ENCODE measurements at regions not wholly inside any gene's neighbourhood (a gene's known extent, or its start where the extent isn't known, plus 50 kb on each side); places are given as distances from the start of the nearest gene placed in this dataset.
"Not testable (repeated sequence)": the region's sequence is repeated elsewhere in the genome, so short reads cannot be mapped to it uniquely, and the experiment has no call there.

DNA sequence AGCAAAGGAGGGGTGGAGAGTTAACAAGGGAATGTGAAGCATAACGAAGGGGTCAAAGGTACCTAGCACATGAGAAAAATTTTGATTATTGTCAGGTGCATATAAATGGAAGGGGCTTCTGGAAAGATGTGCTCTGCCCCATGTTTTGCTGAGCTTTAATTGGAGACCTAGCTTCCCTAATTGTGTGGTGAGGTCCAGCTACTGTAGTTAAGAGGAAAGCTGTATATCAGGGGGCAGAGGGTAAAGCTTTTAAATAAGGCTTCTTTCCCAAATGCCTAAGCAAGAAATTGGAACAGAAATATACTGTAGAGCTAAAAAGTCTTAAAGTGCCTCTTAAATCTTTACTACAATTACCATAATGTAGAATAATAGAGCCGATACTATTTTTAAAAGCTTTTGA, 267.2 kb downstream of the MAT2B start:
- DNase-seq (ENCODE audit: low read depth in 2 of 2) = no peak

DNA sequence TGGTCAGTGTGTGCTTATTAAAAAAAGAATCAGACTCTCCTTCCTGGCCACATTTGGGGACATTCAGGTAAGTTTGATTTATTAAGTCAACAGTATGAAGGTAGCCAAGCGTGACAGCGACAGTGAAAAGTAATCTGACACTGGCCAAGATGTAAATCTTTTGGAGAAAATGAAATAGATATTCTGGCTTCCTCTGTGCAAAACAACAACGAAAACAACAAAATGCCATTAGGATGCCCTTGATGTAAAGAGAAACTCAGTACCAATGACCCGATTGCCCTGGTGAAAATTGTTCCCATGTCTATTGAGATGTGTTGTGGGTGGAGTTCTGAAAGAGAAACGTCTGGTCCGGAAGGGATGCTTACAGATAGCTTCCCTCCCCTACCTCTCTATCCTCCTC, 267.8 kb downstream of the MAT2B start:
- DNase-seq (ENCODE audit: low read depth in 2 of 2) = no peak

DNA sequence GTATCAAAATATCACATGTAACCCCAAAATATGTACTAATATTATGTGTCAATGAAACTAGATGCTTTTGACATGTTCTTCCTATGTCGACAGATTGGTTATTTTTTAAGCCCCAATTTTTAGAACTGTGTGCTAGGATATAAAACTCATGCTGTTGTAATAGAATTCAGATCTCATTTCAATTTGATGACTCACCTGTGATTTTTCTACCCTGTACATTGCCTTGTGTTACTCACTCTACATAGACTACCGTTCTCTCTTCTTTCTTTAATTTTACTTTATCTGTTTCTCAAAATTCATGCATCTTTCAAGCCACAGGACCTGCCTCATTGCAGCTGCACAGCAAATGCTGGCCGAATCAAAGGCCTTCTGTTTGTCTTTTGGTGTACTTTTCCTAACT, 284.5 kb downstream of the MAT2B start:
- no peak for DNase-seq (ENCODE audit: low read depth in 2 of 2)

DNA sequence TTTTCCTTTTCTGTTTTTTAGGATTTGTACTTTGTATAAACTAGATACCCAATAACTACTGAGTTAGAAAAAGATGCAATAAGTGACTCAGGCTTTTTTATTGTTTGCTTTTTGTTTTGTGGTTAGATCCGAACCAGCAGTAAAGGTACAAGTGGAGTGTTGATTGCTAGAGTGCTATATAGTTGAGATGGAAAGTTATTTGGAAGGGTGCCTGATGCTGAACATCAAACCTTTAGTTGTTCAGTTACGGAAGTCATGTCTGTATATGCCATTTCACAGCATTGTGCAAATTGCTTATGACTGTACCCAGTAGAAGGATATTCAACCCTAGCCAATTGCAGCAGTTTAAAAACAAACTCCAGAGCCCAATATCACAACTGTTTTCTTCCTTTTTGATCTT, 285.1 kb downstream of the MAT2B start:
- no peak for DNase-seq (ENCODE audit: low read depth in 2 of 2)

DNA sequence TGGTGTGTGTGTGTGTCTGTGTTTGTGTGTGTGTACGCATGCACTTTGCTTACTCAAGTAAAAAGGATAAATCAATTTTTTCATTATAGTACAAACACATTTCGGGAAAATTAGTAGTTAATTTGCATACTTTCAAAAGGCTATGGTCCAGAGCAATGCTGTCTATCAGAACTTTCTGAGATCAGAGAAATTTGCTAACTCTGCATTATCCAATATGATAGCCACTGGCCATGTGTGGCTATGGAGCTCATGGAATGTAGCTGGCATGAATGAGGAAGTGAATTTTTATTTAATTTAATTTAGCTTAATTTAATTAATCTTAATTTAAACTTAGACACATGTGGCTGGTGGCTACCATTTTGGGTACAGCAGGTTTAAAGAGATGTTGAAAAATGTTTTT, 289.6 kb downstream of the MAT2B start:
- no peak for DNase-seq (ENCODE audit: low read depth in 2 of 2)

DNA sequence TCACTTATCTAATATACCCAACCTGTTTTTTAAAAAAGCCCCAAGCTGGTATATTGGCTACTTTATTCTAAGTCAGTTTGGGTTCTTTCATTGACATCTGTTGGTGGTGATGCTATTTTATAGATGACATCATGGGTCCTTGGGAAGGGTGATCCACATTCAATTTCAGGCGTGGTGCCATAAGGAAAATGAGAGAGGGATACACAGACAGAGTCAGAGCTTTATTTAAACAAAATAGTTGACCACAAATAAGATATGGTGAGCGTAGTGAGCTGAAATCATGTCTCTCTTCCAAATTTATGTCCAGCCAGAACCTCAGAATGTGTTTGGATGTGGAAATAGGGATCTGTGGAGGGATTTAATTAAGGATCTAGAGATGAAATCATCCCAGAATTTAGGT, 302.4 kb downstream of the MAT2B start:
- no peak for DNase-seq (ENCODE audit: low read depth in 2 of 2)

DNA sequence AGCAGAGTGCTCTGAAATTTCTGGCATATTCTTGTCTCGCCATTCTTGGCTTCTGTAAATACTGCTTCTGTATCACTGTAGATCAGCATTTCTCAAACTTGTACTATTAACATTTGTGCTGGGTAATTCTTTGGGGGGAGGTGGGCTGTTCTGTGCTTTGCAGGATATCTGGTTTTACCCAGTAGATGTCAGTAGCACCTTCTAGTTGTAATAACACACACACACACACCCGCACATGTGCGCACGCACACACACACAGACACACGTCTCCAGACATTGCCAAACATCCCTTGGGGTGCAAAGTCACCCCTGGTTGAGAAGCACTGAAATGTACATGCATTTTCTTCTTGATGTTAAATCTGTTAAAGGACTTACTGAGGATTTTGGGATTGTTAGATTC, 304.1 kb downstream of the MAT2B start:
- DNase-seq (ENCODE audit: low read depth in 2 of 2) = no peak

DNA sequence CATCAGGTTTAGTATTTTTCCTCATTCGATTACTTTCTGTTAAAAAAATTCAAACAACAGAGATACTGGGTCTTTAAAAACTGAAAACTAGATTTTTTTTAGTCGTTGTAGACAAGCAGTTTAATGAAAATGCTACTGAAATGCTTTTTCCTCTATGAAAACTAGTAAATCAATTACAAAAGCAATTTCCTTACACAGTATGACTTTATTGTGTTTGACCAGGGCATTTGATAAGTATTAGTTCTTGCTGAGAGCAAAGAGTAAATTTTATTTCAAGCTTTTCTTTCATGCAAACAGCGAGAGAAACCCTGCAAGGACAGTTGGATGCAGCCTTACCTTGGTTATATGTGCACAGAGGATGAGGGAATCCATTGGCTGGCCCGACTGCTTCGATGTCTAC, 308.5 kb downstream of the MAT2B start:
- DNase-seq (ENCODE audit: low read depth in 2 of 2) = no peak

DNA sequence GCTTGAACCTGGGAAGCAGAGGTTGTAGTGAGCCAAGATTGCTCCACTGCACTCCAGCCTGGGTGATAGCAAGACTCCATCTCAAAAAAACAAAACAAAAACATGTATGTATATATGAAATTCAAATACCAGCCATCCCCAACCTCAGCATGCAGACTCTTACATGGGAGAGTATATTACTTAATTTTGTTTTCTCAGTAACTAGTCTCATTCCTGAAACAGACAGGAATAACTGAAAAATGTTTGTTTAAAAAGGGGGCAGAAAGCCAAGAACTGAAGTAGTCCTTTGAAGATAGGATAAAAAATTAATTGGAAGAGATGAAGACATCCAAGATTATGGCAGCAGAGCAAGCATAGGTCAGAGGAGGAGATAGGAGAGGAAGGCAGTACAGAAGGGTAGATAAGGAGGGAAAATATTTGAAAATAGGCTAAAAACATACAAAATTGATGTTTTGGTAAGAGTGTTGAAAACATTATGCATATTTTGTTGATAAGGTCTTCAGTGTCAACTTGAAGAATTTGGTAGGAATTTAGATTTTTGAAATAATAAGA, 309.9 kb downstream of the MAT2B start:
- no peak for DNase-seq (ENCODE audit: low read depth in 2 of 2)

DNA sequence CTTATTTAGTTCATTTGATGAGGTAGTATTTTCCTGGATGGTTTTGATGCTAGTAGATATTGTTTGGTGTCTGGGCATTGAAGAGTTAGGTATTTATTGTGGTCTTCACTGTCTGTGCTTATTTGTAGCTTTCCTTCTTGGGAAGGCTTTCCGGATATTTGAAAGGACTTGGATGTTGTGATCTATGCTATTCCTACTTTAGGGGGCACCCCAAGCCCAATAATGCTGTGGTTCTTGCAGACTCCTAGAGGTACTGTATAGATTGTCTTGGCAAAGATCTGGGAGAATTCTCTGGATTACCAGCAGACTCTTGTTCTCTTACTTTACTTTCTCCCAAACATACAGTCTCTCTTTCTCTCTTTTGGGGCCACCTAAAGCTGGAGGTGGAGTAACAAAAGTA, 315.7 kb downstream of the MAT2B start:
- no peak for DNase-seq (ENCODE audit: low read depth in 2 of 2)

DNA sequence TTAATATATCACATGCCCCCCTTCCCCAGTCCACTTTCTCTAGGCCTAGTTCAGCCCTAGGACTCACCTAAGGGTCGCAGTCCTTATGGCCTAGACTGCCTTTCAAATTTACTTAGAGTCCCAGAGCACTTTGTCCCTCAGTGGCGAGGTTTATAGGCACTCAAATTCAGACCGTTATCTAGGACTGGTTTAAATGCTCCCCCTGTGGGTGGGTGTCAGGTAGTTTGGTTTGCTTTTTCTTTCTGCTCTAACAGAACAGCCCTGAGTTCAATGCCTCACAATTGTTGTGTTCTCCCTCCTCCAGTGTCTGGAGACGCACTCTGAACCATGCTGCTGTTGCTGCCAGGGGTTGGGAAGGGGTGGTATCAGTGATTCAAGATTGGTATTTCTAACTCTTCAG, 317.1 kb downstream of the MAT2B start:
- no peak for DNase-seq (ENCODE audit: low read depth in 2 of 2)

DNA sequence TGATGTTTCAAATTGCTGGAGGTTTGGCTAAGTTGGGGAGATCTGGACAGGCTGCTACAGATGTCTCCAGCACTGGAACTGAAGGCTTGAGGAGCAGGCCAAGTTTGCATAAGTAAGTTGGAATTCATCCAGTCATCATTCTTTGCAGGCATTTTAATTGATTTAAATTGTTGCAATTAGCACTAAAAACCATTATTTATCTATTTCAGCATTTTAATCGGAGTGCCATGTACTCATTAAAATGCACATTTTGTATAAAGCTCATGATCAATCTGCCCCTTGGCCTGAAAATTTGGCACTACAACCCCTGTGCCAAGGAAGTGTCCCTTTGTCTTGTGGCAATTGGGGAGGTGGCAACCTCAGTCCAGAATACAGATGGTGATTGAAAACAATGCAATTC, 320.2 kb downstream of the MAT2B start:
- DNase-seq (ENCODE audit: low read depth in 2 of 2) = no peak

DNA sequence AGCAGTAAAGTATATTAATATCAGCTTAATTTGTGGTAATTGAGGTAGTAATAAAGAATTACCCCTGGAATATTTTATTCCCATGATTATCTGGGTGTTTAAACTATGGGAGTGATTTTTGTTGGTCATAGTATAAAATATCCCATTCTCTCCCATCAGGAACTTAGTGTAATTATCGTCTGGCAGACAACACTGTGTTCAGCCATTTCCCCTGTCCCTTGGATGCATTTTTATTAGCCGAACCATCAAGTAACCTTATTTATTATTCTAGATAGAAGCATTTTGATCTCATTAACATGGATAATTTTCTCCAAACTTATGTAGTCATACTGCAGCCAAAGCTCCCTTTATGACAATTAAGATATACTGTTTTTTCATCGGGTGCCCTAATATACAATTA, 320.8 kb downstream of the MAT2B start:
- no peak for DNase-seq (ENCODE audit: low read depth in 2 of 2)

DNA sequence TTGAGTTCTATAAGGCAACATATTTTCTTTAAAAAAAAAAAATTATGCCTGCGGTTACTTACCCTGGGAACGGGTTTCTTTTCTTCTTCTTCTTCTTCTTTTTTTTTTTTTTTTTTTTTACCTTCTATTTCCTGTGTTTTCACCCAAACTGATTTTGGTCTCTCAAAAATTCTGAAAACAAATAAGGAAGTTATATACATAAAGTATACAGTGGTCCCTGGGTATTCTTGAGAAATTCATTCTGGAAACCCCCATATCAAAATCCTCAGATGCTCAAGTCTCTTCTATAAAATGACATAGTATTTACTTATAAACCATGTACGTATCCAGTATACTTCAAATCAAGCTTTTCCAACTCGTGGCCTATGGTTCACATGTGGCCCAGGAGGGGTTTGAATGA, 326.7 kb downstream of the MAT2B start:
- DNase-seq (ENCODE audit: low read depth in 2 of 2) = no peak

DNA sequence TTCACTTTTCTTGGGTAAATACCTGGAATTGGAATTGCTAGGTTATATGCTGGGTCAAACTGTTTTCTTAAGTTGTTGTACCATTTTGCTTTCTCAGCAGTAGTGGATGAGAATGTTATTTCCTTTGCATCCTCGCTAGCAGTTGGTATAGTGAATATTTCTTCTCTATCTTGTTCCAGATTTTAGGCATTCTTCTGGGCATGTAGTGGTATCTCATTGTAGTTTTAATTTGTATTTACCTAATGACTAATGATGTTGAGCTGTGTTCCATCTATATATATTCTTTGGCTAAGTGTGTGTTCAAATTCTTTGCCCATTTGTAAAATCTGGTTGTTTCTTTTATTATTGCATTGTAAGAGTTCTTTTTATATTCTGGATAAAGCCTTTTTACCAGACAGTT, 333.3 kb downstream of the MAT2B start:
- no peak for DNase-seq (ENCODE audit: low read depth in 2 of 2)

DNA sequence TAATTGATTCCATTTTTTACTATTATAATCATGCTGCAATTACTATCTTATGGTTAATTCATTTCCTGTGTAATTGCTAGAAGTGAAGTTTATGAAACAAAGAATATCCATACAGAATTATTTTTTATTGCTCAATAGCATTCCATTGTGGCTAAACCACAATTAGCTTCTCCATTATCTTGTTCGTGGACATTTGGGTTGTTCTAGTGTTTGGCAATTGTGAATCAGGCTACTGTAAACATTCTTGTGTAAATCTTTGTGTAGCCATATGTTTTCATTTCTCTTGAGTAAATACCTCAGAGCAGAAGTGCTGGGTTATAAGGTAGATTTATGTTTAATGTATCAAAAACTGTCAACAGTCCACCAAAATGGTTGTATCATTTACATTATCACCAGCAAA, 341.1 kb downstream of the MAT2B start:
- DNase-seq (ENCODE audit: low read depth in 2 of 2) = no peak

DNA sequence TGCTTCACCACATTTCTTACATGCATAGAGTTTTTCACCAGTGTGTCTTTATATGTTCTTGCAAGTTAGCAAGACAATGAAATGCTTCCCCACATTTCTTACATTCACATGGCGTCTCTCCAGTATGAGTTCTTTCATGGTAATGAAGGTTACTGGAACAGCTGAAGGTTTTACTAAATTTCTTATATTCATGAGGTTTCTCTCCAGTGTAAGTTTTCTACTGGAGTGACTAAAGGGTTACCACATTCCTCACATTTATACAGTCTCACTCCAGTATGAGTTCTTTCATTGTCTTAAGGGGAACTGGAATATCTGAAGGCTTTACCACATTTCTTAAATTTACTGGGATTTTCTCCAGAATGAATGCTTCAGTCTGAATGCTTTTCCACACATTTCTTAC, 350.3 kb downstream of the MAT2B start:
- DNase-seq (ENCODE audit: low read depth in 2 of 2) = no peak

DNA sequence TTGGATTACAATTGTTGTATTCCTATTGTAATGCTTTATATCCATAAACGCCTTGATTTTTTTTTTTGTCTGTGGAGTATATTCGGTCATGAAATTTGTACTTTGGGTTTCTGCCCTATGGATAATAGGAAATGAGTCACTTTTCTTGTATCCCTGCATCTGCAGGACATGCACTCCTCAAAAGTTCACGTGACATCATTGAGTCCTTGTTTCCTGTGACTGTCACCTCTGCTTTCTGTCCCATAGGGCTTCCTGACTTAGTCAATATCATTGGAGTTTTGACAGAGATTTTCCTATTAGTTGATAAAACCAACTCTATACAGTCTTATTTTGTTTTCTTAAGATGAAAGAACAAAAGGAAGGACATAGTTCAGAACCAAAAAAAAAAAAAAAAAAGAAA, 356.3 kb downstream of the MAT2B start:
- no peak for DNase-seq (ENCODE audit: low read depth in 2 of 2)

DNA sequence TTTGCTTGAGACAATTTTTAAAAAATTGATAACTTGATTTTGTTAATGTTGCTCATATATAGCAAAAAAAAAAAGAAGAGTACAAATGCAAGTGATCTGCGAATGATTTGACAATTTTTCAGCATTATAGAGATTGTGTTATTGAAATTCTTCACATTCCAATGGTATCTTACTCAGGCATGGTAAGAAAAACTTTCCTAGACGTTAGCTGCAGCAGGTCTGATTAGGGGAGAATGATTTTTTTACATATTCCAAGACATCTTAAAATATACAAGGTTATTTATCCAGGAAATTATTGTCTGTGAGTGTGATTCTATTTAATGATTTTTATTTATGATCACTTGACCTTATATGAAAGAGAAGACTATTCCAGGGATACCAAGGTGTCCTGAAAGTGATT, 361.9 kb downstream of the MAT2B start:
- DNase-seq (ENCODE audit: low read depth in 2 of 2) = no peak

DNA sequence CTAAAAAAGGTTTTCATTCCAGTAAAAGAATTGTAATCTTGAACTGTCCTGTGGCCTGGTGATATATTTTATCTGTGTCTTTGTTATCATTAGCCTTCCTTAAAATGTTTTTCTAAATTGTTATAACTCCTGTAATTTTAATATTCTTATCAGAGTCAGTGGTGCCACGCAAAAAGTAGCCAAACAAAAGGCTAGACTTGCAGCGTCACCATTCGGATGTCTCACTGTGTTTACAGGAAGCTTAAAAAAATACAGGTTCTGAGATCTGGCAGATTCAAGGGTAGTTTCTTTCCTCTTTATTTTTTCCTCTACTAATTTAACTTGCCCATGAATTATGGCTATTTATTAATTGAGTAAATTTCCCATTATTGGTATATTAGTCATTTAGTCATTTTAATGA, 362.3 kb downstream of the MAT2B start:
- DNase-seq (ENCODE audit: low read depth in 2 of 2) = no peak

DNA sequence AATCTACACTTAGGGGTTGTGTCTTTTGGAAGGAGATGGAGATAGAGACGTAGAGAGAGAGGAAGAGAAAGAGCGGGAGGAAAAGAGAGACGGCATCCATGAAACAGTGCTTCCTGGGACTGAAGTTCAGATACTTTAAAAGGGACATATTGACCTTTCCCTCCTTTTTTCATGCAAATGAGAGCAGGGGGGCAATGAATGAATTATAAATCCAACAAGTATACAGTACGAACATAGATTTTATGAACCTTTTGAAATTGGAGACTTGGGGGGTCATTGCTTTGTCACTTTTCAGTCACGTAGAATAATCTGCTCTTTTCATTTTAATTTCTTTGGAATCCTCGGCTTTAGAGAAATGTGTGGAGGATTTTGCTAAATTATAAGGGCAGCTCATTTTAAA, 364.2 kb downstream of the MAT2B start:
- no peak for DNase-seq (ENCODE audit: low read depth in 2 of 2)

DNA sequence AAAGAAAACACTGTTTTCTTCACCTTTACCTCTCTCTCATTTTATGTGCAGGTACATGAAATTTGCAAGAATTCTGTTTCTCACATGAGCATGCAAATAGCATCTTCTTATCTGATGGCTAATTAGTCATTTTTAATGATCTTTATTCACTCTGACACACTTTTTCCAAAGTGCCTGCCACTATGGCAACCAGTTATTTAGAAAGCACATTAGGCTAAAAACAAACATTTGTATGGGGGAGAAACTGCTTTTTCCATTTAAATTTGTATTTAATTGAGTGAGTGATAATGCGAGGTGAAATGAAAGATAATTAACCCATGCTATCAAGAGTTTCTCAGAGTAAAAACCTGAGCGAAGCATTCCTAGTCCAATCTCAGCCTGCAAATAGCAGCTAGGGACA, 365.0 kb downstream of the MAT2B start:
- no peak for DNase-seq (ENCODE audit: low read depth in 2 of 2)

DNA sequence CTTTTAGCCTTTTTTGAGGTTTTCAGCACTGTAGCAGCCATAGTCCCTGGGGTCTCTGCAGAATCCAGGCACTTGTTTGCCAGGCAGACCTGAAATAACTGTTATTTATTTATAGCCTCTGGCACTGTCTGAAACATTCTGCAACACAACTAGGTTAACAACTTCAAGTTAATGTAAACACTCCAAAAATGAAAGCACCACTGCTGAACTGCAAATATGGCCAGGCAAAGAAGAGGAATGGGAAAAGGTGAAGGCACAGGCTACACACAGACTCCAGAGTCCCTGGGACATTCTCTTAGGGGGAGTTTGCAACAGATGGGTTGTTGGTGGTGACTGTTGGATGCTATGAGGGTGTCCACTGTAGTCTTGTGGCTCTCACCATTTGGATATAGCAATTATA, 369.0 kb downstream of the MAT2B start:
- DNase-seq (ENCODE audit: low read depth in 2 of 2) = no peak

DNA sequence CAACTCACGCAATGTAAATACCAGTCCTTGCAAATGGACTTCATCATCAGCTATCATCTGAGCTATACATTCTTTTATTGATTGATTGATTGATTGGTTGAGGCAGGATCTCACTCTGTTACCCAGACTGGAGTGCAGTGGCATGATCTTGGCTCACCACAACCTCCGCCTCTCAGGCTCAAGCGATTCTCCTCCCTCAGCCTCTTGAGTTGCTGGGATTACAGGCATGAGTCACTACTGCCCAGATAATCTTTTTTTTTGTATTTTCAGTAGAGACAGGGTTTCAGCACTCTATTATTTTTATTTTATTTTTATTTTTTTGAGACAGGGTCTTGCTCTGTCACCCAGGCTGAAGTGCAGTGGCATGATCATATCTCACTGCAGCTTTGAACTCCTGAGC, 369.5 kb downstream of the MAT2B start:
- not testable (repeated sequence) for DNase-seq (ENCODE audit: low read depth in 2 of 2)

DNA sequence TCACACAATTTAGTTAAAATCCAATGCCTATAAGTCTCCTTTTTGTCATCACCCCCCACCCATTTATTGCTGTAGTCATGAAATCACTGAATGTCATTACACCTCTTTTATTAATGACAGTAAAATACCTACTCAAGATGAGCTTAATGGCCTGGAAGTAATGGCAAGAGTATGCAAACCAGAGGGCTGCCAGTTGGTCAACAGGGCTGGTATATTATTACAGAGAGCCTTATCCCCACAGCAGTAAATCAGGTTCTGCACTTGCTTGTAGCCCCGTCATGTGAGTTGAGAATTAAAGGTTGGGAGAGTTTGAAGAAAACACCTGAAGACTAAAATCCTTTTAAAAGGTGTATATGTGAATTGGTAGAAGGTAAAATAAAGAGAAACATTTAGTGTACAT, 372.4 kb downstream of the MAT2B start:
- DNase-seq (ENCODE audit: low read depth in 2 of 2) = no peak

Data from activated CD4-positive, alpha-beta T cell treated with anti-CD3 and anti-CD28 coated beads for 24 hours (primary cell).